Sigmoid colon (tissue), 3 donors: ENCODE measurements at regions not wholly inside any gene's neighbourhood (a gene's known extent, or its start where the extent isn't known, plus 50 kb on each side); places are given as distances from the start of the nearest gene placed in this dataset.

Source experiments
- CTCF ChIP-seq, 4 experiments: fragments of 450-650 bp in 3 of 4; fragments of 200-600 bp in 1 of 4; IDR thresholded peaks; one replicate each; pipeline ENCODE4 v1.5.1; 2016 to 2019; ENCODE audit warnings: antibody characterized with exemption in 4 of 4, mild to moderate bottlenecking in 3 of 4, moderate library complexity in 2 of 4
- POLR2A ChIP-seq, 2 donors: fragments of 450-650 bp; IDR thresholded peaks; one replicate each; pipeline ENCODE4 v1.6.1; 2016; ENCODE audit warnings: antibody characterized with exemption in 2 of 2, mild to moderate bottlenecking in 2 of 2, moderate library complexity in 2 of 2

- TF ChIP-seq CTCF (IDR thresholded peaks at IDR 0.05) (no peak), POLR2A (IDR thresholded peaks at IDR 0.05) (no peak)
Measured at GRCh38 chr7:114312649-114313048, 102.0 kb upstream of the FOXP2 start.
